Osteoblast (primary cell): ENCODE measurements at regions not wholly inside any gene's neighbourhood (a gene's known extent, or its start where the extent isn't known, plus 50 kb on each side); places are given as distances from the start of the nearest gene placed in this dataset.

Experiments used
- DNase-seq: peaks from one replicate; pipeline ENCODE4 v3.0.0; 2011; ENCODE audit warnings: low spot score, mixed read lengths; ENCODE audit not compliant: insufficient read length; ENCODE audit errors: missing footprints
- H2AFZ ChIP-seq: 2 replicates; pipeline ENCODE4 v1.6.0; 2011; ENCODE audit warnings: mild to moderate bottlenecking, low read length
- H3K27ac ChIP-seq: 2 replicates; pipeline ENCODE4 v1.5.1; 2011; ENCODE audit warnings: mild to moderate bottlenecking, low read depth, low read length, moderate library complexity
- H3K27me3 ChIP-seq: 2 replicates; pipeline ENCODE4 v1.6.0; 2012; ENCODE audit warnings: mild to moderate bottlenecking, control low read depth, inconsistent platforms, low read length, moderate library complexity; ENCODE audit not compliant: insufficient read depth
- H3K36me3 ChIP-seq: 2 replicates; pipeline ENCODE4 v1.5.1; 2011; ENCODE audit warnings: mild to moderate bottlenecking, low read length, control low read depth, moderate library complexity; ENCODE audit not compliant: insufficient read depth
- H3K4me1 ChIP-seq: 2 replicates; pipeline ENCODE4 v1.5.1; 2011; ENCODE audit warnings: mild to moderate bottlenecking, low read length, control low read depth, moderate library complexity; ENCODE audit not compliant: insufficient read depth
- H3K4me2 ChIP-seq: 2 replicates; pipeline ENCODE4 v1.6.0; 2011; ENCODE audit warnings: mild to moderate bottlenecking, low read length; ENCODE audit not compliant: insufficient read depth
- H3K4me3 ChIP-seq: fragments of 200-600 bp; sonication (generic); 3 replicates; pipeline ENCODE4 v1.5.1; 2012; ENCODE audit warnings: mild to moderate bottlenecking, low read length, inconsistent platforms; ENCODE audit not compliant: insufficient read depth
- H3K79me2 ChIP-seq: 2 replicates; pipeline ENCODE4 v1.6.0; 2012; ENCODE audit warnings: mild to moderate bottlenecking, low read length, control low read depth, inconsistent platforms; ENCODE audit not compliant: insufficient read depth
- H3K9me3 ChIP-seq: 2 replicates; pipeline ENCODE4 v1.5.1; 2011; ENCODE audit warnings: low read depth, low read length, control low read depth
- H4K20me1 ChIP-seq: 2 replicates; pipeline ENCODE4 v1.6.0; 2012; ENCODE audit warnings: mild to moderate bottlenecking, low read length, control low read depth; ENCODE audit not compliant: insufficient read depth
- TF ChIP-seq, protein P1 (sequence below): IDR thresholded peaks from 2 replicates; pipeline ENCODE4 v1.5.1; 2011; ENCODE audit warnings: mild to moderate bottlenecking, low read depth, low read length, moderate library complexity; ENCODE audit errors: extremely low read depth

DNA sequence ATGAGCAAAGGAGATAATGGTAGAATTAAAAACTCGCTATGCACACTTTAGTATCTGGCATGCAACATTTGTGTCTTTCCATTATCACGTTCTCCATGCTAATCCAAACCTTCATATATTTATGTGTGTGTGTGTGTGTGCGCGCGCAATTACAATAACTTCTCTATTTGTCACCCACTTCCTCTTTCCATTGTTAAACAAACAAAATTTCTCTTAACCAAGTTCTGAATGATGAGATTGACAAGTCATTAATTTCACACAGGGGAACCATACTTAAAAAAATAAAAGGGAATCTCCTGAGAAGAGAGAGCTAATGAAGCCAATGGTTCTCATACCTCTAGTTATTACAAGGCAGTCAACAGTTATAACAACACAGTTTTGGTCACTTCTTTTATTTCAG lies 575.9 kb upstream of the MDGA2 start:
- H3K79me2 ChIP-seq: no peaks in the 10 kb centered on the region
- DNase-seq: no peak
- no peaks in the 10 kb centered on the region for H3K4me1 ChIP-seq
- no peaks in the 10 kb centered on the region for H3K36me3 ChIP-seq
- no peak overlapping the region for H3K27ac ChIP-seq
- TF ChIP-seq, protein P1, sequence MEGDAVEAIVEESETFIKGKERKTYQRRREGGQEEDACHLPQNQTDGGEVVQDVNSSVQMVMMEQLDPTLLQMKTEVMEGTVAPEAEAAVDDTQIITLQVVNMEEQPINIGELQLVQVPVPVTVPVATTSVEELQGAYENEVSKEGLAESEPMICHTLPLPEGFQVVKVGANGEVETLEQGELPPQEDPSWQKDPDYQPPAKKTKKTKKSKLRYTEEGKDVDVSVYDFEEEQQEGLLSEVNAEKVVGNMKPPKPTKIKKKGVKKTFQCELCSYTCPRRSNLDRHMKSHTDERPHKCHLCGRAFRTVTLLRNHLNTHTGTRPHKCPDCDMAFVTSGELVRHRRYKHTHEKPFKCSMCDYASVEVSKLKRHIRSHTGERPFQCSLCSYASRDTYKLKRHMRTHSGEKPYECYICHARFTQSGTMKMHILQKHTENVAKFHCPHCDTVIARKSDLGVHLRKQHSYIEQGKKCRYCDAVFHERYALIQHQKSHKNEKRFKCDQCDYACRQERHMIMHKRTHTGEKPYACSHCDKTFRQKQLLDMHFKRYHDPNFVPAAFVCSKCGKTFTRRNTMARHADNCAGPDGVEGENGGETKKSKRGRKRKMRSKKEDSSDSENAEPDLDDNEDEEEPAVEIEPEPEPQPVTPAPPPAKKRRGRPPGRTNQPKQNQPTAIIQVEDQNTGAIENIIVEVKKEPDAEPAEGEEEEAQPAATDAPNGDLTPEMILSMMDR: no peak
- no peaks in the 10 kb centered on the region for H3K9me3 ChIP-seq
- H3K4me3 ChIP-seq: no peak overlapping the region
- H3K27me3 ChIP-seq: no peaks in the 10 kb centered on the region
- H3K4me2 ChIP-seq: no peak overlapping the region
- H2AFZ ChIP-seq: no peak overlapping the region
- H4K20me1 ChIP-seq: no peaks in the 10 kb centered on the region

DNA sequence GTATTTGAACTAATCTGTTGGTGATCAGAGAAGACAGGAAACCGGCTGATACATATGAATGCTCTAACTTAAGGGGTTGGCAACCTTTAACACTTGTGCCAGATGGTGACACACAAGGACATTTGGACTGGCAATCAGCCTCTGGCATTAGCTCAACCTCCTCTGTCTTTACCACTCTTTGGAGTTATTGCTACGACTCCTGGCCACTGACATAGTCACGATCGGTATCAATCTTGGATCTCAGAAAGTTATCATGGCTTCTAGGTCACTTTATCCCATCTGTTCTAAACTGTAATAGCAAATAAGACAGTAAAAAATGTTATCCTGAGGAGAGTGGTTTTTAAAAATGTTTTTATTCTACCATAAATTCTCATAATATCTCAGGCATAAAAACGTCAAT lies 575.2 kb upstream of the MDGA2 start:
- Histone ChIP-seq H3K9me3 (no peaks in the 10 kb centered on the region), H2AFZ (no peak overlapping the region), H3K4me2 (no peak overlapping the region), H3K27ac (no peak overlapping the region), H3K27me3 (no peaks in the 10 kb centered on the region), H3K4me1 (no peaks in the 10 kb centered on the region), H4K20me1 (no peaks in the 10 kb centered on the region), H3K79me2 (no peaks in the 10 kb centered on the region), H3K4me3 (no peak overlapping the region), H3K36me3 (no peaks in the 10 kb centered on the region)
- TF ChIP-seq, protein P1: no peak
- DNase-seq: no peak

DNA sequence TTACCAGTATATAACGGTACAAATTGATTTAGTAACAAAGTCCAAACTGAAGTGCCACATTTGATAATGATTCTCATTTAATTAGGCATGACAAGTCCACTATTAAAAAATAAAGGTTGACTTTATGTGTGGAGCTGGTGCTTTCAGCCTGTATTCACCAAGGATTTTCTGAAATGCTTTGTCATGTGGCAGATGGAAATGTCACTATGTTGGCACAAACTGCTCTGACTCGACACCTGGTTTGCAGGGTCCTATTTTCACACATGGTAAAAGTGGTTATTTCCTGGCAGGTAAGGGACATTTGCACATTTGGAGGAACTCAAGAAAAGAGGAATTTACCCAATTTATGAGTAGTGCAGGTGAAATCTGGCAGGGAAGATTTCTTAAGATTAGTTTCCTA lies 572.6 kb upstream of the MDGA2 start:
- Histone ChIP-seq H3K4me1 (no peaks in the 10 kb centered on the region), H3K27me3 (no peaks in the 10 kb centered on the region), H3K79me2 (no peaks in the 10 kb centered on the region), H3K27ac (no peak overlapping the region), H3K9me3 (no peaks in the 10 kb centered on the region), H2AFZ (no peak overlapping the region), H4K20me1 (no peaks in the 10 kb centered on the region), H3K4me2 (no peak overlapping the region), H3K36me3 (no peaks in the 10 kb centered on the region), H3K4me3 (no peak overlapping the region)
- no peak for DNase-seq
- TF ChIP-seq, protein P1: no peak

DNA sequence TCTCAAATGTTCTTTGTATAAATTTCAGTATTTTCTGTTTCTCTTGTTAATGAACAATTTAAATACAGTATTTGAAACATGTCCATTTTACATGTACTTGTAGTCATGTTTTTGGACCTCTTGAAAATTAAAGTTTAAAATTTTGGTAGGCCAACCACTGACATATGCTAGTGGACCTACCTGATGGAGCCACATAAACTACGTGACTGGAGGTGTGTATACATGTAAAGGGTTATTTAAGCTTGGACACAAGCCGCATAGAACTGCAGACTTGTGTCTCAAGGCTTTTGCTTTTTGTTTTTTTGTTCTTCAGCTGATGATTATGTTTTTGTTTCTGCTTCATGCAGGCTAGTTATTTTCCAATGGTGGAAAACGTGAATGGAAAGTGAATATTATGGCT lies 568.5 kb upstream of the MDGA2 start:
- no peak overlapping the region for H2AFZ ChIP-seq
- no peaks in the 10 kb centered on the region for H3K4me1 ChIP-seq
- H3K4me3 ChIP-seq: no peak overlapping the region
- no peaks in the 10 kb centered on the region for H3K36me3 ChIP-seq
- H3K79me2 ChIP-seq: no peaks in the 10 kb centered on the region
- no peaks in the 10 kb centered on the region for H4K20me1 ChIP-seq
- no peaks in the 10 kb centered on the region for H3K27me3 ChIP-seq
- H3K4me2 ChIP-seq: no peak overlapping the region
- H3K27ac ChIP-seq: no peak overlapping the region
- H3K9me3 ChIP-seq: no peaks in the 10 kb centered on the region
- no peak for DNase-seq
- TF ChIP-seq, protein P1: no peak
